ENCODE measurements at regions not wholly inside any gene's neighbourhood (a gene's known extent, or its start where the extent isn't known, plus 50 kb on each side); places are given as distances from the start of the nearest gene placed in this dataset.

DNA sequence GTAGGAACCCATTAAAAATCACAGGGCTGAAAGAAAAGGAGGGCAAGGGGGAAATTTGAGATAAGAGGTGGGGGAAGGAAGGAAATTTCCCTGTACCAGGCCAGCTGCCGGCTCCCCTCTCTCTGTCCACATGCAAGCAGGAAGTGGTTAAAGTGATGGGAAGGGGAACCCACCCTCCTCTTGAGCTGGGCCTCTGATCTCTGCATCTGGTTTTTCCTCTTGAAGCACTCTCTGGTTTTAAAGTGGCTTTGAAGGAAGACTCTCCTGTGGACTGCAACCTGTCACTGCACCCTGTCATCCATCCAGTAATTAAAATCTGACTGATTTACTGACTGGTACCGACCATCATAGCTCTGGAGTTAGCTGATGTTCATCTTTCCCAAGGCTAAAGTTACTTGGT is 239.6 kb downstream of the TSHZ3 start (continued):
- TF ChIP-seq NANOG (IDR thresholded peaks at IDR 0.05; ENCODE audit: borderline replicate concordance) = no peak
- TF ChIP-seq EZH2 (IDR thresholded peaks at IDR 0.05; ENCODE audit: low read depth, unreplicated experiment) = no peak
- TF ChIP-seq ZNF114 (CRISPR knock-in tag; IDR thresholded peaks at IDR 0.05) = no peak
- TF ChIP-seq JUNB (IDR thresholded peaks at IDR 0.05; ENCODE audit: unreplicated experiment) = no peak
- no peak for TF ChIP-seq EZH2phosphoT487 (IDR thresholded peaks at IDR 0.05; ENCODE audit: unreplicated experiment)
- TF ChIP-seq STAT1 (IDR thresholded peaks at IDR 0.05; ENCODE audit: unreplicated experiment) = no peak
- TF ChIP-seq ZNF331 (CRISPR knock-in tag; IDR thresholded peaks at IDR 0.05; ENCODE audit: low read depth) = no peak
- TF ChIP-seq, protein P1, sequence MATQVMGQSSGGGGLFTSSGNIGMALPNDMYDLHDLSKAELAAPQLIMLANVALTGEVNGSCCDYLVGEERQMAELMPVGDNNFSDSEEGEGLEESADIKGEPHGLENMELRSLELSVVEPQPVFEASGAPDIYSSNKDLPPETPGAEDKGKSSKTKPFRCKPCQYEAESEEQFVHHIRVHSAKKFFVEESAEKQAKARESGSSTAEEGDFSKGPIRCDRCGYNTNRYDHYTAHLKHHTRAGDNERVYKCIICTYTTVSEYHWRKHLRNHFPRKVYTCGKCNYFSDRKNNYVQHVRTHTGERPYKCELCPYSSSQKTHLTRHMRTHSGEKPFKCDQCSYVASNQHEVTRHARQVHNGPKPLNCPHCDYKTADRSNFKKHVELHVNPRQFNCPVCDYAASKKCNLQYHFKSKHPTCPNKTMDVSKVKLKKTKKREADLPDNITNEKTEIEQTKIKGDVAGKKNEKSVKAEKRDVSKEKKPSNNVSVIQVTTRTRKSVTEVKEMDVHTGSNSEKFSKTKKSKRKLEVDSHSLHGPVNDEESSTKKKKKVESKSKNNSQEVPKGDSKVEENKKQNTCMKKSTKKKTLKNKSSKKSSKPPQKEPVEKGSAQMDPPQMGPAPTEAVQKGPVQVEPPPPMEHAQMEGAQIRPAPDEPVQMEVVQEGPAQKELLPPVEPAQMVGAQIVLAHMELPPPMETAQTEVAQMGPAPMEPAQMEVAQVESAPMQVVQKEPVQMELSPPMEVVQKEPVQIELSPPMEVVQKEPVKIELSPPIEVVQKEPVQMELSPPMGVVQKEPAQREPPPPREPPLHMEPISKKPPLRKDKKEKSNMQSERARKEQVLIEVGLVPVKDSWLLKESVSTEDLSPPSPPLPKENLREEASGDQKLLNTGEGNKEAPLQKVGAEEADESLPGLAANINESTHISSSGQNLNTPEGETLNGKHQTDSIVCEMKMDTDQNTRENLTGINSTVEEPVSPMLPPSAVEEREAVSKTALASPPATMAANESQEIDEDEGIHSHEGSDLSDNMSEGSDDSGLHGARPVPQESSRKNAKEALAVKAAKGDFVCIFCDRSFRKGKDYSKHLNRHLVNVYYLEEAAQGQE (IDR thresholded peaks at IDR 0.05; ENCODE audit: unreplicated experiment) = no peak

- no peaks in the 10 kb centered on the region for H3K27me3 ChIP-seq (ENCODE audit: insufficient read depth)
- H3K4me2 ChIP-seq = no peak overlapping the region
- H4K20me1 ChIP-seq (replicated peaks; ENCODE audit: insufficient read depth) = no peaks in the 10 kb centered on the region
- no peak overlapping the region for H3K4me3 ChIP-seq
- peaks cover 15% of the 10 kb centered on the region for H3K4me1 ChIP-seq (ENCODE audit: insufficient read depth)
- 0 out of 2 replicates have a peak overlapping the region, but pooled peaks have one; percentile 47 for H2AFZ ChIP-seq
- H3F3A ChIP-seq (replicated peaks; ENCODE audit: low read depth) = no peaks in the 10 kb centered on the region
- DNase-seq (ENCODE audit: low spot score) (no peak), ATAC-seq (no peak)
- no peak overlapping the region for H3K27ac ChIP-seq (ENCODE audit: low read depth)
- Mint-ChIP-seq H3K4me3 (no peak overlapping the region), H3K36me3 (ENCODE audit: low read depth) (no peaks in the 10 kb centered on the region), H3K4me1 (peaks cover 32% of the 10 kb centered on the region), H3K27ac (no peak overlapping the region), H3K27me3 (ENCODE audit: insufficient read depth, low read depth, poor library complexity) (no peaks in the 10 kb centered on the region), H3K9me3 (no peaks in the 10 kb centered on the region)
- H3K36me3 ChIP-seq (ENCODE audit: insufficient read depth) = no peaks in the 10 kb centered on the region
- no peaks in the 10 kb centered on the region for H3K79me2 ChIP-seq (replicated peaks; ENCODE audit: insufficient read depth)
- H3K9me2 ChIP-seq (ENCODE audit: insufficient read depth) = no peaks in the 10 kb centered on the region; the same call in 1 of the 2 replicates
- TF ChIP-seq POLR2AphosphoS5 (IDR thresholded peaks at IDR 0.05; ENCODE audit: low read depth) (no peak), STAT1 (IDR thresholded peaks at IDR 0.05; ENCODE audit: unreplicated experiment) (no peak), JUNB (IDR thresholded peaks at IDR 0.05; ENCODE audit: unreplicated experiment) (no peak), EZH2phosphoT487 (IDR thresholded peaks at IDR 0.05; ENCODE audit: unreplicated experiment) (no peak), NANOG (IDR thresholded peaks at IDR 0.05; ENCODE audit: borderline replicate concordance) (no peak), ZNF331 (CRISPR knock-in tag; IDR thresholded peaks at IDR 0.05; ENCODE audit: low read depth) (no peak), ZNF114 (CRISPR knock-in tag; IDR thresholded peaks at IDR 0.05) (no peak), EZH2 (IDR thresholded peaks at IDR 0.05; ENCODE audit: low read depth, unreplicated experiment) (no peak), CREB1 (CRISPR knock-in tag; IDR thresholded peaks at IDR 0.05; ENCODE audit: low read depth) (no peak)
- TF ChIP-seq, protein P2, sequence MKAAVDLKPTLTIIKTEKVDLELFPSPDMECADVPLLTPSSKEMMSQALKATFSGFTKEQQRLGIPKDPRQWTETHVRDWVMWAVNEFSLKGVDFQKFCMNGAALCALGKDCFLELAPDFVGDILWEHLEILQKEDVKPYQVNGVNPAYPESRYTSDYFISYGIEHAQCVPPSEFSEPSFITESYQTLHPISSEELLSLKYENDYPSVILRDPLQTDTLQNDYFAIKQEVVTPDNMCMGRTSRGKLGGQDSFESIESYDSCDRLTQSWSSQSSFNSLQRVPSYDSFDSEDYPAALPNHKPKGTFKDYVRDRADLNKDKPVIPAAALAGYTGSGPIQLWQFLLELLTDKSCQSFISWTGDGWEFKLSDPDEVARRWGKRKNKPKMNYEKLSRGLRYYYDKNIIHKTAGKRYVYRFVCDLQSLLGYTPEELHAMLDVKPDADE (IDR thresholded peaks at IDR 0.05) = no peak
- TF ChIP-seq, protein P1 (IDR thresholded peaks at IDR 0.05; ENCODE audit: unreplicated experiment) = no peak
- TF ChIP-seq, protein P3, sequence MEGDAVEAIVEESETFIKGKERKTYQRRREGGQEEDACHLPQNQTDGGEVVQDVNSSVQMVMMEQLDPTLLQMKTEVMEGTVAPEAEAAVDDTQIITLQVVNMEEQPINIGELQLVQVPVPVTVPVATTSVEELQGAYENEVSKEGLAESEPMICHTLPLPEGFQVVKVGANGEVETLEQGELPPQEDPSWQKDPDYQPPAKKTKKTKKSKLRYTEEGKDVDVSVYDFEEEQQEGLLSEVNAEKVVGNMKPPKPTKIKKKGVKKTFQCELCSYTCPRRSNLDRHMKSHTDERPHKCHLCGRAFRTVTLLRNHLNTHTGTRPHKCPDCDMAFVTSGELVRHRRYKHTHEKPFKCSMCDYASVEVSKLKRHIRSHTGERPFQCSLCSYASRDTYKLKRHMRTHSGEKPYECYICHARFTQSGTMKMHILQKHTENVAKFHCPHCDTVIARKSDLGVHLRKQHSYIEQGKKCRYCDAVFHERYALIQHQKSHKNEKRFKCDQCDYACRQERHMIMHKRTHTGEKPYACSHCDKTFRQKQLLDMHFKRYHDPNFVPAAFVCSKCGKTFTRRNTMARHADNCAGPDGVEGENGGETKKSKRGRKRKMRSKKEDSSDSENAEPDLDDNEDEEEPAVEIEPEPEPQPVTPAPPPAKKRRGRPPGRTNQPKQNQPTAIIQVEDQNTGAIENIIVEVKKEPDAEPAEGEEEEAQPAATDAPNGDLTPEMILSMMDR (conservative IDR thresholded peaks at IDR 0.05; ENCODE audit: low read depth in 2 of 2) = no peak
These were observed 242.1 kb downstream of the TSHZ3 start for GRCh38 chr19:31107096-31107495.
